ENCODE measurements at regions not wholly inside any gene's neighbourhood (a gene's known extent, or its start where the extent isn't known, plus 50 kb on each side); places are given as distances from the start of the nearest gene placed in this dataset.

- no peak for TF ChIP-seq CTCF (IDR thresholded peaks at IDR 0.05)
Measured at GRCh38 chr10:27312854-27313253, 72.3 kb upstream of the ACBD5 start.

GRCh38 chr10:27297844-27298521 is 57.4 kb upstream of the ACBD5 start:
- no peak for TF ChIP-seq CTCF (IDR thresholded peaks at IDR 0.05)
